22Rv1 (cell line): ENCODE measurements at regions not wholly inside any gene's neighbourhood (a gene's known extent, or its start where the extent isn't known, plus 50 kb on each side); places are given as distances from the start of the nearest gene placed in this dataset.

ENCODE experiments used
- H3K27ac ChIP-seq: fragments of 450-650 bp; 2 replicates; pipeline ENCODE4 v1.5.1; 2017
- CTCF ChIP-seq: fragments of 450-650 bp; IDR thresholded peaks from 2 replicates; pipeline ENCODE4 v1.5.1; 2017; ENCODE audit warnings: mild to moderate bottlenecking
- ZFX ChIP-seq: fragments of 450-650 bp; IDR thresholded peaks from 2 replicates; pipeline ENCODE4 v1.6.1; 2017; ENCODE audit warnings: antibody characterized with exemption, borderline replicate concordance

- no peak overlapping the region for H3K27ac ChIP-seq
- TF ChIP-seq CTCF (no peak), ZFX (no peak)
Measured at GRCh38 chr17:79340333-79341221, 266.0 kb downstream of the ENGASE start.

GRCh38 chr17:79339321-79339720 lies 264.7 kb downstream of the ENGASE start:
- H3K27ac ChIP-seq = no peak overlapping the region

GRCh38 chr17:79338604-79339003 lies 264.0 kb downstream of the ENGASE start:
- no peak for TF ChIP-seq CTCF
- no peak for TF ChIP-seq ZFX

More at GRCh38 chr17:79339321-79339720, 264.7 kb downstream of the ENGASE start:
- TF ChIP-seq ZFX (no peak), CTCF (no peak)

GRCh38 chr17:79338152-79338551 lies 263.5 kb downstream of the ENGASE start:
- H3K27ac ChIP-seq = no peak overlapping the region
- TF ChIP-seq CTCF (no peak), ZFX (no peak)

More at GRCh38 chr17:79338604-79339003, 264.0 kb downstream of the ENGASE start:
- H3K27ac ChIP-seq = no peak overlapping the region

GRCh38 chr17:79337053-79337452 lies 262.4 kb downstream of the ENGASE start:
- TF ChIP-seq ZFX (no peak), CTCF (no peak)
- H3K27ac ChIP-seq = no peak overlapping the region

GRCh38 chr17:79335456-79335855 lies 260.8 kb downstream of the ENGASE start:
- H3K27ac ChIP-seq = no peak overlapping the region
- TF ChIP-seq ZFX = no peak
- no peak for TF ChIP-seq CTCF

- no peak overlapping the region for H3K27ac ChIP-seq
- TF ChIP-seq ZFX (no peak), CTCF (no peak)
Measured at GRCh38 chr17:79332011-79332554, 257.5 kb downstream of the ENGASE start.
